Endothelial cell of umbilical vein (primary cell): ENCODE measurements at regions not wholly inside any gene's neighbourhood (a gene's known extent, or its start where the extent isn't known, plus 50 kb on each side); places are given as distances from the start of the nearest gene placed in this dataset.

Experiments used
- BruUV-seq: library from RNA; stranded (reverse); fragments of 400-500 nt; replicated peaks from 2 replicates; lab custom pipeline; 2021; lab: Mats Ljungman, UMichigan
- CTCF ChIA-PET: fragments of 300-600, 350-600 bp; sonication (Branson Sonifier 250); formaldehyde crosslinking; loops from one replicate; lab custom pipeline; 2021; ENCODE audit warnings: antibody characterized with exemption, inconsistent platforms; lab: Charles Lee
- POLR2A ChIA-PET: fragments of 300-600, 350-600 bp; sonication (Branson Sonifier 250); formaldehyde crosslinking; loops from one replicate; lab custom pipeline; 2021; ENCODE audit warnings: antibody characterized with exemption, inconsistent platforms; lab: Charles Lee
- DNase-seq: peaks from one replicate; pipeline ENCODE4 v3.0.0-alpha.2; 2011; ENCODE audit warnings: low read depth, low spot score
- FAIRE-seq: peaks from 2 replicates; lab custom pipeline; 2011; peaks lifted over from hg19 to GRCh38; lab: Jason Lieb, UNC
- H2AFZ ChIP-seq: 2 replicates; pipeline ENCODE4 v1.6.0; 2012; ENCODE audit warnings: low read depth, low read length, control low read depth, inconsistent platforms
- H3K27ac ChIP-seq: 2 replicates; pipeline ENCODE4 v1.5.1; 2011; ENCODE audit warnings: low read depth, mild to moderate bottlenecking, control low read depth, low read length, moderate library complexity; ENCODE audit not compliant: insufficient read depth
- H3K27me3 ChIP-seq, 2 experiments: 2 replicates each; pipeline versions ENCODE4 v1.6.0 to v1.6.1; 2011; ENCODE audit warnings: low read length in 2 of 2, mixed read lengths in 1 of 2; ENCODE audit not compliant: control insufficient read depth in 2 of 2, insufficient read depth in 2 of 2
- H3K36me3 ChIP-seq, 2 experiments: 2 replicates in 1 of 2; 3 replicates in 1 of 2; pipeline ENCODE4 v1.5.1; 2011; ENCODE audit warnings: low read length in 2 of 2, mild to moderate bottlenecking in 1 of 2, moderate library complexity in 1 of 2; ENCODE audit not compliant: control insufficient read depth in 2 of 2, insufficient read depth in 2 of 2; ENCODE audit errors: extremely low read depth in 1 of 2
- H3K4me1 ChIP-seq: 3 replicates; pipeline ENCODE4 v1.5.1; 2011; ENCODE audit warnings: mild to moderate bottlenecking, low read length; ENCODE audit not compliant: control insufficient read depth, insufficient read depth; ENCODE audit errors: extremely low read depth
- H3K4me2 ChIP-seq: 2 replicates; pipeline ENCODE4 v1.6.1; 2011; ENCODE audit warnings: low read length, control low read depth, mixed read lengths; ENCODE audit not compliant: insufficient read depth
- H3K4me3 ChIP-seq, 3 experiments: fragments of 200-600 bp in 1 of 3; sonication (generic), shearing (Covaris generic) in 1 of 3; replicated peaks in 1 of 3; 2 replicates each; pipeline ENCODE4 v1.5.1; 2011 to 2016; ENCODE audit warnings: control low read depth in 3 of 3, low read length in 3 of 3, mild to moderate bottlenecking in 2 of 3, inconsistent platforms in 1 of 3, low read depth in 1 of 3, moderate library complexity in 1 of 3; ENCODE audit not compliant: insufficient read depth in 1 of 3
- H3K79me2 ChIP-seq: 2 replicates; pipeline ENCODE4 v1.6.0; 2012; ENCODE audit warnings: low read length, inconsistent platforms; ENCODE audit not compliant: control insufficient read depth, insufficient read depth
- H3K9ac ChIP-seq: replicated peaks from 2 replicates; pipeline ENCODE3; 2011; ENCODE audit warnings: low read length, control low read depth; ENCODE audit not compliant: insufficient read depth; ENCODE audit errors: extremely low read depth
- H3K9me1 ChIP-seq: replicated peaks from 3 replicates; pipeline ENCODE4 v1.6.0; 2011; ENCODE audit warnings: mild to moderate bottlenecking, low read length; ENCODE audit not compliant: control insufficient read depth, insufficient read depth; ENCODE audit errors: extremely low read depth
- H3K9me3 ChIP-seq: replicated peaks from 2 replicates; pipeline ENCODE4 v1.5.1; 2012; ENCODE audit warnings: low read length, inconsistent platforms; ENCODE audit not compliant: control insufficient read depth, insufficient read depth
- H4K20me1 ChIP-seq: replicated peaks from 2 replicates; pipeline ENCODE3; 2011; ENCODE audit warnings: mild to moderate bottlenecking, low read length; ENCODE audit not compliant: control insufficient read depth, insufficient read depth; ENCODE audit errors: extremely low read depth
- EZH2 ChIP-seq: IDR thresholded peaks from 2 replicates; pipeline ENCODE4 v1.6.1; 2012; ENCODE audit warnings: borderline replicate concordance, low read depth, mild to moderate bottlenecking, moderate library complexity, low read length, inconsistent platforms; ENCODE audit not compliant: severe bottlenecking
- FOS ChIP-seq: IDR thresholded peaks from 2 replicates; pipeline ENCODE4 v1.6.1; 2011; ENCODE audit warnings: mild to moderate bottlenecking, low read length, moderate library complexity, borderline replicate concordance; ENCODE audit not compliant: insufficient read depth
- GATA2 ChIP-seq: IDR thresholded peaks from 2 replicates; pipeline ENCODE4 v1.7.0; 2011; ENCODE audit warnings: low read depth, mild to moderate bottlenecking, moderate library complexity, mixed read lengths, low read length; ENCODE audit not compliant: insufficient read length, insufficient read depth
- JUN ChIP-seq: IDR thresholded peaks from 2 replicates; pipeline ENCODE4 v1.6.1; 2011; ENCODE audit warnings: borderline replicate concordance, low read depth; ENCODE audit not compliant: insufficient read length, insufficient read depth
- MYC ChIP-seq: IDR thresholded peaks from one replicate; pipeline ENCODE4 v1.6.1; 2011; ENCODE audit warnings: mild to moderate bottlenecking, low read depth, low read length
- POLR2A ChIP-seq: IDR thresholded peaks from 2 replicates; pipeline ENCODE4 v1.6.1; 2012; ENCODE audit warnings: low read depth, mild to moderate bottlenecking, control low read depth, low read length
- POLR2AphosphoS5 ChIP-seq: IDR thresholded peaks from 2 replicates; pipeline ENCODE4 v1.6.1; 2012; ENCODE audit warnings: low read depth, mild to moderate bottlenecking, control low read depth, low read length, moderate library complexity; ENCODE audit not compliant: insufficient read depth
- dilution Hi-C: fragments of 300-500 bp; cut with MboI; formaldehyde crosslinking; loops from one replicate; pipeline ENCODE4 v1.15.0; 2019; ENCODE audit warnings: low sequenced_read_pairs; ENCODE audit not compliant: extremely low pct_ligation_motif_present
- intact Hi-C: fragments of 100-400 bp; cut with micrococcal nuclease; formaldehyde crosslinking; loops from one replicate; pipeline ENCODE4 v1.10.0; 2022
- TF ChIP-seq, protein P1 (sequence below): IDR thresholded peaks from 2 replicates; pipeline ENCODE4 v1.6.1; 2011; ENCODE audit not compliant: insufficient read depth, insufficient read length
- TF ChIP-seq, protein P2 (sequence below), 2 donors: IDR thresholded peaks; 1 replicate in 1 of 2; 2 replicates in 1 of 2; pipeline ENCODE4 v1.5.1; 2011; ENCODE audit warnings: low read length in 2 of 2, mild to moderate bottlenecking in 2 of 2, moderate library complexity in 2 of 2, control low read depth in 1 of 2, inconsistent platforms in 1 of 2, low read depth in 1 of 2; ENCODE audit not compliant: insufficient read depth in 1 of 2; ENCODE audit errors: extremely low read depth in 1 of 2

DNA sequence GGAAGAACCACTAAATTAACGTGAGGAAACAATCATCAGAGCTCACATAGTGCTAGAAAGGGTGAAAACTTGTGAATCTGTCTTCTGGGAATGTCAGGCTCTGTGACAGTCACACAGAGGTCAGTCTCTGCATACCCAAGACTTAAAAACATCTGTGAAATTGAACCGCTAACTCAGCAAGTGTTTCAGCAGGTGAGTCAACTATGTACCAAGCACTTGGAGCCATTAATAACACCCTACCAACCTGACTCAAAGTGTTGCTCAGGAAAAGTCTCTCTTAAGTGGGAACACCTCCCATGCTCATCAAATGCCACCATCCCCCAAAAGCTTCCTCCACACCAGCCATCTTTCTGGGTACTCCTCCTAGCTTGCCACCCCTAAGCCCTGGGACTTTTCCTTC lies 92.3 kb upstream of the CARMIL1 start:
- no peaks in the 10 kb centered on the region for H3K4me1 ChIP-seq
- no peak overlapping the region for H3K4me2 ChIP-seq
- no peaks in the 10 kb centered on the region for H4K20me1 ChIP-seq
- H3K79me2 ChIP-seq: no peaks in the 10 kb centered on the region
- no peak overlapping the region for H3K27ac ChIP-seq
- FAIRE-seq (no peak), DNase-seq (no peak)
- dilution Hi-C loops: no loop called here
- TF ChIP-seq, protein P1, sequence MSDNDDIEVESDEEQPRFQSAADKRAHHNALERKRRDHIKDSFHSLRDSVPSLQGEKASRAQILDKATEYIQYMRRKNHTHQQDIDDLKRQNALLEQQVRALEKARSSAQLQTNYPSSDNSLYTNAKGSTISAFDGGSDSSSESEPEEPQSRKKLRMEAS: no peak
- TF ChIP-seq POLR2AphosphoS5: no peak
- ChIA-PET POLR2A (no interaction called here), CTCF (no interaction called here)
- H2AFZ ChIP-seq: no peak overlapping the region
- no peaks in the 10 kb centered on the region for H3K36me3 ChIP-seq
- H3K9me3 ChIP-seq: no peaks in the 10 kb centered on the region
- intact Hi-C loops: no loop called here
- H3K4me3 ChIP-seq: no peak overlapping the region
- no peak overlapping the region for H3K9ac ChIP-seq
- H3K9me1 ChIP-seq: no peaks in the 10 kb centered on the region
- no TSS peak for BruUV-seq
- no peaks in the 10 kb centered on the region for H3K27me3 ChIP-seq

DNA sequence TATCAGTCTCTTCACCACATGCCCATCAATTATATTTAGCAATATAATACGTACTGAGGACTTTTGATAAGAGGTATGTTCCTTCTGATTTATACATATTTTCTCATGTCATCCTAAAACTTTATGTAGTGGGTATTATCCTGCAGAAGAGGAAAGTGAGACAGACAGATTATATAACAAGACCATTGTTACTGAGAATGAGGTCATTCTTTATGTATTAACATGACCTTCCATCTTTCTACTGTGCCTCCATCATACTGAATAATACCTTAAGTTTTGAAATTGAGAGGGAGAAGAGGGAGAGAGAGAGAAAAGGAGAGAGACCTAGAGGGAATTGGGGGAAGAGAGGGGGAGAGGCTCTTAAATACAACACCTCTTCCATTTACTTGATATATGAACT lies 90.9 kb upstream of the CARMIL1 start:
- no peak for FAIRE-seq
- ChIA-PET CTCF (no interaction called here), POLR2A (no interaction called here)
- Histone ChIP-seq H3K4me3 (no peak overlapping the region), H3K9me1 (no peaks in the 10 kb centered on the region), H3K9me3 (no peaks in the 10 kb centered on the region), H3K9ac (no peak overlapping the region), H3K36me3 (no peaks in the 10 kb centered on the region), H3K27ac (no peak overlapping the region), H4K20me1 (no peaks in the 10 kb centered on the region), H3K4me1 (peaks cover 13% of the 10 kb centered on the region), H3K27me3 (no peaks in the 10 kb centered on the region), H3K79me2 (no peaks in the 10 kb centered on the region), H2AFZ (no peak overlapping the region), H3K4me2 (no peak overlapping the region)
- no TSS peak for BruUV-seq
- DNase-seq: no peak
- dilution Hi-C loops (no loop called here), intact Hi-C loops (no loop called here)
- TF ChIP-seq, protein P2, sequence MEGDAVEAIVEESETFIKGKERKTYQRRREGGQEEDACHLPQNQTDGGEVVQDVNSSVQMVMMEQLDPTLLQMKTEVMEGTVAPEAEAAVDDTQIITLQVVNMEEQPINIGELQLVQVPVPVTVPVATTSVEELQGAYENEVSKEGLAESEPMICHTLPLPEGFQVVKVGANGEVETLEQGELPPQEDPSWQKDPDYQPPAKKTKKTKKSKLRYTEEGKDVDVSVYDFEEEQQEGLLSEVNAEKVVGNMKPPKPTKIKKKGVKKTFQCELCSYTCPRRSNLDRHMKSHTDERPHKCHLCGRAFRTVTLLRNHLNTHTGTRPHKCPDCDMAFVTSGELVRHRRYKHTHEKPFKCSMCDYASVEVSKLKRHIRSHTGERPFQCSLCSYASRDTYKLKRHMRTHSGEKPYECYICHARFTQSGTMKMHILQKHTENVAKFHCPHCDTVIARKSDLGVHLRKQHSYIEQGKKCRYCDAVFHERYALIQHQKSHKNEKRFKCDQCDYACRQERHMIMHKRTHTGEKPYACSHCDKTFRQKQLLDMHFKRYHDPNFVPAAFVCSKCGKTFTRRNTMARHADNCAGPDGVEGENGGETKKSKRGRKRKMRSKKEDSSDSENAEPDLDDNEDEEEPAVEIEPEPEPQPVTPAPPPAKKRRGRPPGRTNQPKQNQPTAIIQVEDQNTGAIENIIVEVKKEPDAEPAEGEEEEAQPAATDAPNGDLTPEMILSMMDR (IDR thresholded peaks at IDR 0.05; ENCODE audit: extremely low read depth in 1 of 2, insufficient read depth in 1 of 2, low read depth in 1 of 2, low read length in 2 of 2): no peak
- TF ChIP-seq GATA2: no peak
- no peak for TF ChIP-seq POLR2AphosphoS5
- no peak for TF ChIP-seq JUN
- TF ChIP-seq, protein P1: no peak
- no peak for TF ChIP-seq POLR2A
- TF ChIP-seq FOS: no peak
- no peak for TF ChIP-seq EZH2
- no peak for TF ChIP-seq MYC
